ENCODE measurements at regions not wholly inside any gene's neighbourhood (a gene's known extent, or its start where the extent isn't known, plus 50 kb on each side); places are given as distances from the start of the nearest gene placed in this dataset.

GRCh38 chr1:17991996-17992395 lies 115.6 kb upstream of the IGSF21 start:
- H3K27me3 ChIP-seq (ENCODE audit: control insufficient read depth, insufficient read depth, low read length) = no peaks in the 10 kb centered on the region
- DNase-seq = no peak
- WGBS (ENCODE audit: insufficient coverage) = 77% methylated on average over 4 of the region's 4 CpGs

GRCh38 chr1:17992800-17993199 lies 114.8 kb upstream of the IGSF21 start:
- H3K36me3 ChIP-seq (ENCODE audit: control insufficient read depth, insufficient read depth, low read length) = no peaks in the 10 kb centered on the region
- H3K27me3 ChIP-seq (ENCODE audit: control insufficient read depth, insufficient read depth, low read length) = peaks cover 2% of the 10 kb centered on the region
- no peak for DNase-seq
- 84% methylated on average over 3 of the region's 5 CpGs for WGBS (ENCODE audit: insufficient coverage)
- no peak overlapping the region for H3K4me3 ChIP-seq (ENCODE audit: low read length)
- no peaks in the 10 kb centered on the region for H3K4me1 ChIP-seq (ENCODE audit: control insufficient read depth, insufficient read depth, low read length)
- no peaks in the 10 kb centered on the region for H3K9me3 ChIP-seq (replicated peaks; ENCODE audit: control insufficient read depth, low read depth, low read length)
- H3K27ac ChIP-seq (ENCODE audit: low read length) = no peak overlapping the region

More at GRCh38 chr1:17991996-17992395, 115.6 kb upstream of the IGSF21 start:
- H3K27ac ChIP-seq (ENCODE audit: low read length) = no peak overlapping the region
- H3K4me3 ChIP-seq (ENCODE audit: low read length) = no peak overlapping the region
- no peaks in the 10 kb centered on the region for H3K9me3 ChIP-seq (replicated peaks; ENCODE audit: control insufficient read depth, low read depth, low read length)
- no peaks in the 10 kb centered on the region for H3K4me1 ChIP-seq (ENCODE audit: control insufficient read depth, insufficient read depth, low read length)
- no peaks in the 10 kb centered on the region for H3K36me3 ChIP-seq (ENCODE audit: control insufficient read depth, insufficient read depth, low read length)

- H3K9me3 ChIP-seq (replicated peaks; ENCODE audit: control insufficient read depth, low read depth, low read length) = no peaks in the 10 kb centered on the region
- no peaks in the 10 kb centered on the region for H3K4me1 ChIP-seq (ENCODE audit: control insufficient read depth, insufficient read depth, low read length)
- H3K27me3 ChIP-seq (ENCODE audit: control insufficient read depth, insufficient read depth, low read length) = peaks cover 3% of the 10 kb centered on the region
- H3K36me3 ChIP-seq (ENCODE audit: control insufficient read depth, insufficient read depth, low read length) = no peaks in the 10 kb centered on the region
- WGBS (ENCODE audit: insufficient coverage) = 73% methylated on average over 4 of the region's 5 CpGs
- H3K4me3 ChIP-seq (ENCODE audit: low read length) = no peak overlapping the region
- no peak overlapping the region for H3K27ac ChIP-seq (ENCODE audit: low read length)
- no peak for DNase-seq
These were observed 113.6 kb upstream of the IGSF21 start for GRCh38 chr1:17994046-17994445.

GRCh38 chr1:17995480-17995879 lies 112.1 kb upstream of the IGSF21 start:
- Histone ChIP-seq H3K27ac (ENCODE audit: low read length) (no peak overlapping the region), H3K36me3 (ENCODE audit: control insufficient read depth, insufficient read depth, low read length) (no peaks in the 10 kb centered on the region), H3K9me3 (replicated peaks; ENCODE audit: control insufficient read depth, low read depth, low read length) (no peaks in the 10 kb centered on the region), H3K4me3 (ENCODE audit: low read length) (no peak overlapping the region), H3K4me1 (ENCODE audit: control insufficient read depth, insufficient read depth, low read length) (no peaks in the 10 kb centered on the region), H3K27me3 (ENCODE audit: control insufficient read depth, insufficient read depth, low read length) (peaks cover 5% of the 10 kb centered on the region)
- no peak for DNase-seq
- 83% methylated on average over 1 of the region's 1 CpG for WGBS (ENCODE audit: insufficient coverage)

- Histone ChIP-seq H3K36me3 (ENCODE audit: control insufficient read depth, insufficient read depth, low read length) (no peaks in the 10 kb centered on the region), H3K27me3 (ENCODE audit: control insufficient read depth, insufficient read depth, low read length) (peaks cover 5% of the 10 kb centered on the region), H3K4me3 (ENCODE audit: low read length) (no peak overlapping the region), H3K4me1 (ENCODE audit: control insufficient read depth, insufficient read depth, low read length) (no peaks in the 10 kb centered on the region), H3K9me3 (replicated peaks; ENCODE audit: control insufficient read depth, low read depth, low read length) (no peaks in the 10 kb centered on the region), H3K27ac (ENCODE audit: low read length) (no peak overlapping the region)
- WGBS (ENCODE audit: insufficient coverage) = 64% methylated on average over 6 of the region's 6 CpGs
- no peak for DNase-seq
These were observed 108.7 kb upstream of the IGSF21 start for GRCh38 chr1:17998889-17999288.

- H3K27ac ChIP-seq (ENCODE audit: low read length) = no peak overlapping the region
- no peak for DNase-seq
- no CpG with 5 or more reads among the region's 3 CpGs for WGBS (ENCODE audit: insufficient coverage)
- no peak overlapping the region for H3K4me3 ChIP-seq (ENCODE audit: low read length)
- H3K27me3 ChIP-seq (ENCODE audit: control insufficient read depth, insufficient read depth, low read length) = peaks cover 5% of the 10 kb centered on the region
- H3K4me1 ChIP-seq (ENCODE audit: control insufficient read depth, insufficient read depth, low read length) = no peaks in the 10 kb centered on the region
- H3K9me3 ChIP-seq (replicated peaks; ENCODE audit: control insufficient read depth, low read depth, low read length) = no peaks in the 10 kb centered on the region
- no peaks in the 10 kb centered on the region for H3K36me3 ChIP-seq (ENCODE audit: control insufficient read depth, insufficient read depth, low read length)
These were observed 107.7 kb upstream of the IGSF21 start for GRCh38 chr1:17999884-18000283.

GRCh38 chr1:18001725-18002124 lies 105.9 kb upstream of the IGSF21 start:
- WGBS (ENCODE audit: insufficient coverage) = 77% methylated on average over 4 of the region's 8 CpGs
- no peak for DNase-seq
- no peak overlapping the region for H3K27ac ChIP-seq (ENCODE audit: low read length)
- peaks cover 8% of the 10 kb centered on the region for H3K27me3 ChIP-seq (ENCODE audit: control insufficient read depth, insufficient read depth, low read length)
- no peaks in the 10 kb centered on the region for H3K9me3 ChIP-seq (replicated peaks; ENCODE audit: control insufficient read depth, low read depth, low read length)
- H3K36me3 ChIP-seq (ENCODE audit: control insufficient read depth, insufficient read depth, low read length) = no peaks in the 10 kb centered on the region
- H3K4me1 ChIP-seq (ENCODE audit: control insufficient read depth, insufficient read depth, low read length) = no peaks in the 10 kb centered on the region
- no peak overlapping the region for H3K4me3 ChIP-seq (ENCODE audit: low read length)

- Histone ChIP-seq H3K4me1 (ENCODE audit: control insufficient read depth, insufficient read depth, low read length) (peaks cover 13% of the 10 kb centered on the region), H3K36me3 (ENCODE audit: control insufficient read depth, insufficient read depth, low read length) (no peaks in the 10 kb centered on the region), H3K27me3 (ENCODE audit: control insufficient read depth, insufficient read depth, low read length) (peaks cover 3% of the 10 kb centered on the region), H3K27ac (ENCODE audit: low read length) (no peak overlapping the region), H3K4me3 (ENCODE audit: low read length) (no peak overlapping the region), H3K9me3 (replicated peaks; ENCODE audit: control insufficient read depth, low read depth, low read length) (no peaks in the 10 kb centered on the region)
- 63% methylated on average over 7 of the region's 7 CpGs for WGBS (ENCODE audit: insufficient coverage)
- DNase-seq = no peak
These were observed 103.3 kb upstream of the IGSF21 start for GRCh38 chr1:18004278-18004677.

- Histone ChIP-seq H3K4me1 (ENCODE audit: control insufficient read depth, insufficient read depth, low read length) (peaks cover 13% of the 10 kb centered on the region), H3K4me3 (ENCODE audit: low read length) (no peak overlapping the region), H3K9me3 (replicated peaks; ENCODE audit: control insufficient read depth, low read depth, low read length) (no peaks in the 10 kb centered on the region), H3K27me3 (ENCODE audit: control insufficient read depth, insufficient read depth, low read length) (peaks cover 3% of the 10 kb centered on the region), H3K36me3 (ENCODE audit: control insufficient read depth, insufficient read depth, low read length) (no peaks in the 10 kb centered on the region), H3K27ac (ENCODE audit: low read length) (no peak overlapping the region)
- WGBS (ENCODE audit: insufficient coverage) = 20% methylated on average over 2 of the region's 2 CpGs
- DNase-seq = no peak
These were observed 102.4 kb upstream of the IGSF21 start for GRCh38 chr1:18005238-18005637.

GRCh38 chr1:18007391-18008041 lies 100.1 kb upstream of the IGSF21 start:
- WGBS (ENCODE audit: insufficient coverage) = 30% methylated on average over 10 of the region's 14 CpGs
- peaks cover 13% of the 10 kb centered on the region for H3K4me1 ChIP-seq (ENCODE audit: control insufficient read depth, insufficient read depth, low read length)
- no peak overlapping the region for H3K4me3 ChIP-seq (ENCODE audit: low read length)
- H3K36me3 ChIP-seq (ENCODE audit: control insufficient read depth, insufficient read depth, low read length) = no peaks in the 10 kb centered on the region
- H3K27me3 ChIP-seq (ENCODE audit: control insufficient read depth, insufficient read depth, low read length) = peaks cover 5% of the 10 kb centered on the region
- H3K9me3 ChIP-seq (replicated peaks; ENCODE audit: control insufficient read depth, low read depth, low read length) = no peaks in the 10 kb centered on the region
- DNase-seq = peak; percentile 53
- H3K27ac ChIP-seq (ENCODE audit: low read length) = no peak overlapping the region

GRCh38 chr1:18008081-18008480 lies 99.5 kb upstream of the IGSF21 start:
- Histone ChIP-seq H3K4me1 (ENCODE audit: control insufficient read depth, insufficient read depth, low read length) (peaks cover 13% of the 10 kb centered on the region), H3K27me3 (ENCODE audit: control insufficient read depth, insufficient read depth, low read length) (peaks cover 5% of the 10 kb centered on the region), H3K4me3 (ENCODE audit: low read length) (no peak overlapping the region), H3K27ac (ENCODE audit: low read length) (no peak overlapping the region), H3K9me3 (replicated peaks; ENCODE audit: control insufficient read depth, low read depth, low read length) (no peaks in the 10 kb centered on the region), H3K36me3 (ENCODE audit: control insufficient read depth, insufficient read depth, low read length) (no peaks in the 10 kb centered on the region)
- DNase-seq = peak; percentile 54
- WGBS (ENCODE audit: insufficient coverage) = 40% methylated on average over 1 of the region's 1 CpG

Data from muscle of leg (tissue), 3 donors.